ENCODE measurements at regions not wholly inside any gene's neighbourhood (a gene's known extent, or its start where the extent isn't known, plus 50 kb on each side); places are given as distances from the start of the nearest gene placed in this dataset.

DNA sequence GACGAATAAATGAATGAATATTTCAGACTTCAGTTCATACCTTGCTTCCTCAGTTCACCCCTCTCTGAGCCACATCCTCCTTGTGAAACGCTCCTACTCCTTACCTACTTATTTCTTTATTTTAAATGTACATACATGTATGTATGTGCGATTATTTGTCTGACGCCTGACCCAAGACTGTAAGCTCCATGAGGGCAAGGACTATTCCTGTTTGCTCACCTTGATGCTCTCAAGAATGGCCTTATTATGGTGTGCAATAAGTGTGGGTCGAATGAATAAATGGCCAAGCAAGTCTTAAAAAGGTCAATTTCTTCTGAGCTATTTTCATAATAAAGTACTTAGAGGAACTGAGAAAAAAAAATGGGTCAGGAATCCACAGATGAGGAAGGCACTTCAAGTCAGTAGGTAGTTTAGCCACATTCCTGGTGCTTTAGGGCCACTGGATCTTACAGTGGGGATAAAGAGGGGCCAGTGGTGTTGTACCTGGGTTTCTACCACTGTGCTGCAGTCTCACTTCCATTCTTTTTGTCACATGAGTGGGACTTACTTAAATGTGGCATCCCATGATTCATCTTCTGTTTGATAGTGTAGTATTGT, 74.7 kb downstream of the SDC1 start:
- no peak for DNase-seq (ENCODE audit: low spot score)

DNA sequence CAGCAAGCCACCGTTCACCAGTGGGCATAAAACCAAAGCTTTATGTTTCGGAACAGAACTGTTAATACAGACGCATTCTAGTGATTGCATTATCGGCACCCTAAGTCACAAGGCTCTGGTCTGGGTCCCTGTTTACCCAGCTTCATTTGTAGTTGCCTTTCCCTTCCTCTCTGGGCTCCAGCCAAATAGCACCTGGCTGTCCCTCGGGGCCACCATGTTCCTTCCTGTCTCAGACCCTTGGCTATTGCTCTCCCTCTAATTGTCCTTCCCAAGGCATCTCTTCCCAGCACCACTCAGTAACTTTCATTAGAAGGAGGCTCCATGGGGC, 75.3 kb downstream of the SDC1 start:
- DNase-seq (ENCODE audit: low spot score): no peak

DNA sequence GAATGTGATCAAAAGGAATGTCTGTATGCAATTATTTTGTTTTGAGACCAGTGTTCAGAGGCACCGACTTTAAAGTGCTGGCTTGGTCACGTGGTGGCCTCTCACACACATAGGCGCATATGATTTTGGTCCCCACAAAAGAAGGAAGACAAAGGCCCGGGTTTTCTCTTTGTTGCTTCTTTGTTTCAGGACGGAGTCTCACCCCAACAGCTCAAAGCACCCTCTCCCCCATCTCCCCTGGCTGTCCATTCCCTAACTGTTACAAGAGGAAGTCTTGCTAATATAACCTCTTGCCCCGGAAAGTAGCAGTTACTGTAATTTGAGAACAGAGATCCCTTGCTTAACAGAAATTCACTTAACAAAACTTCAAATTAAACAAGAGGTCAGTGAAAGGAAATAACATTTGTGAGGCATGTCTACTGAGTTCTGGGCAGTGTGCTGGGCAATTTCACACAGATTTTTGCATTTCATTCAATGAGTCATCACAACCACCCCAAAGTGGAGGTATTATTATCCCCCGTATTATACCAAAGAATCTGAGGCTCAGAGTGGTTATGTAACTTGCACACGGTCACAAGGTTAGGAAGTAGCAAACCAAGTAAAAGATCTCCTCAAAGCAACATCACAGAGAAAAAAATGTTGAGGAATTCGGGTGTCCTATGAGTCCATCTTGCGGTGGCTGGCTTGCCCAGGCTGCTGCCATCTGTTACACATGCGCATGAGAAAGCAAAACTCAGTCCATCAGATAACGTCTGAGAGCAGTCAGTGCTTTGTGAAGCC, 75.8 kb downstream of the SDC1 start:
- DNase-seq (ENCODE audit: low spot score): peak; percentile 52

DNA sequence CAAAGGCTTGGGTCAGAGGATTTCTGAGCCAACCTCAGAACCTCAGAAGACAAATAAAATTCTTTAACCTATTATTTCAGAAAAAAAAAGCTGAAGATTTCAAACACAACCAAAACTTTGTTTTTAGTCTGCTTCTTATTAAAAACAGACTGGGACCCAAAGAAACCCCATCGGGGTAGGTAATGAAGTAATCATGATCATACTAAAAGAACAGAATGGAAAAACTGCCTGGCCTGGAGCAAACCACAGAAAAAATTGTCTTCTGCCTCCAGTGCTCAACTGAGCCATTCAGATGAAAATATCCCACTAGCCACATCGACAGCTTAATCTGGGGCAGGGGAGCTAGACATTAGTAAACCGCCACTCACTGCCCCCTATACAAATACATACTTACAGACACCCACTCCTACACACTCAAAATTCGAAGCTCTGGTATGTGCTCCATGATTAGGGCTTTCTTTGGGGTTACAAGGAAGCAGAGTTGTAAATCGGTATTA, 76.5 kb downstream of the SDC1 start:
- DNase-seq (ENCODE audit: low spot score): no peak

DNA sequence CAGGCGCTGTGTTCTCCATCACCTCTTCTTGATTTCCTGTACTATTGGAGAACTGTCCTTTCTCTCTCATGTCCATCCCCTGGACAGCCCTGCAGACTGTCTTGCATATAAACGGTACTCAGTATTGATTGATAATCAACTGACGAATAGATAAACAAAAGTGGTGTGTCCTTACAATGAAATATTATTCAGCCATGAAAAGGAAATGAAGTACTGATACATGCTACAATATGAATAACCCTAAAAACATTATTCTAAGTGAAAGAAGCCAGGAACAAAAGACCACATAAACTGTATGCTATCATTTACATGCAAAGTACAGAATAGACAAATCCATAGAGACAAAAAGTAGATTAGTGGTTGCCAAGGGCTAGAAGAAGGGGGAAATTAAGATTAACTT, 77.6 kb downstream of the SDC1 start:
- no peak for DNase-seq (ENCODE audit: low spot score)

DNA sequence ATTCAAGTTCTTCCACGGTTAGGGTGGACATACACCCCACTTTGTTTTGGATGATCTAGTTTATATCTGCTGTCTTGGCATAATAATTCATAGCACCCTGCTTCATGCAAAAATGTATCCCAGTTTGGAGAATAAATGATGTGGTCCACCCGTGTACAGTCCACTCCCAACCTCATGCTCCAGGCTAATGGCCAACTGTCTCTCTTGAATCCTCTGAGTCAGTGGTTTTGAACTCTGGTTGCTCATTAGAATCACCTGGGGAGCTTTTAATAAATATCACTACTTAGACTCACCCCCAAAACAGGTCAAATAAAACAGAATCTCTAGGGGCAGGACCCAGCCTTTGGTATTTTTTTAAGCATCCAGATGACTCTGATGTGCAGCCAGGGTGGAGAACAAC, 78.5 kb downstream of the SDC1 start:
- no peak for DNase-seq (ENCODE audit: low spot score)

DNA sequence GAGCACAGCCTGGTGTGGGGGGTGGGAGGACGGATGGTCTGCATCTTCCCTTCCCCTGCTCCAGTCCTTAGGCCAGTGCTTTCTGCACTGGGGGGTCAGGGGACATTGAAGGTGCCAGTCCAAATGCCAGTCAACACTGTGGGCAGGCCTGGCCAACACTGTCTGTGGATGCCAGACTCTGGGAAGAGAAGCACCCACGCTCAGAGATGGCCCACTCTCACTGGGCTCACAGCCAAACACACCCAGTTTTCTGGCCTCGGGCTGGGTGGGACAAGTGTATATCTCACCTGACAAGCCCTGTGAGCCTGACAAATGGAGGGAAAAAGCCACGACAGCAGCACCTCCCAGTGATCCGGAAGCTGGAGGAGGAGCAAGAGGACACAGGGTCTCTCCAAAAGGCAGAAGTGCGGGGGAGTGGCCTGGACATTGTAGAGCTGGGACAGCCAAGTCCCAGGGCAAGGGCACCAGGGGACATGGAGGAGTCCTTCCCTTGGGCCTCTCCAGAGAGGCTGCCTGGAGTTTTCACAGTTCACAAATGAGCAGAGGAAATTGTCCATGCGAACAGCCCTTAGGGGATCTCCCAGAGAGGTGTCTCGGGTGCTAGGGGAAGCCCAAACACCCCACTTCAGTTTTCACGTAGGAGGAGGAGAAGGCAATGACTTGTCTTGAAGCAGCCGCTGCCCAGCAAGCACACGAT, 79.3 kb downstream of the SDC1 start:
- no peak for DNase-seq (ENCODE audit: low spot score)

DNA sequence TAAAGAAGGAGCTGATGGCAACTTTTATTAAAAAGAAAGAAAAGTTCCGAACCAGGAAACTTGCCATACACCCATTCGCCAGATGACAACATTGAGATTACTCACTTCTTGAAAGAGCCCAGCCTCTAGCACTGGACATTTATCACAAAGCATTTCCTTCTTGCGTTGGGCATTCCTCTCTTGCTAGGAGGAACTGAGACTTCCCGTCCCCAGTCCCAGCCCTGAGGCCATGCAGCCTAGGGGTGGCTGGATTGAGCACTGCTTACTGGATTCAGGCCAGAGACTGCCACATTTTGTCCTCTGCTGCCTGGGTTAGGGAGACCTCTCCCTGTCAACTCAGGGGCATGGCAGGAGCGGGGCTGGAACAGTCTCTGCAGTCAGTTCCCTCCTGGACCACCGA, 80.1 kb downstream of the SDC1 start:
- DNase-seq (ENCODE audit: low spot score): no peak

DNA sequence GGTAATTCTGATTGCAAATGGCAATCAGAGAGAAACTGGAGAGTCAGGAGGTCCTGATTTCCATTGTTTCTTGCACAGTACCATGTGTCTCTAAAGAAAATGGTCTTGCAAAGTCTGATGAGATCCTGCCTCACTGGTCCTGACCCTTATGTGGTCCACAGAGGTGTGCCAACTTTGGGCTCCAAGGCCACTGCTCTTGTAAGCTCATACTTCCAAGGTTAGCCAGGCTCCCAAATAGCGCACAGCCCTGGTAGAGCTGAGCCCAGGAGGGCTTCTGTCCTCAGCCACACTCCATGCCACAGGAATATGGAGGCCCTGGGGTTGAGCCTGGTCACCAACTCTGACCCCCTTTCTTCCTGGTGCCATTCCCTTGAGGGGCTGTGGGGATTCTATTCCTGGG, 80.7 kb downstream of the SDC1 start:
- DNase-seq (ENCODE audit: low spot score): no peak

DNA sequence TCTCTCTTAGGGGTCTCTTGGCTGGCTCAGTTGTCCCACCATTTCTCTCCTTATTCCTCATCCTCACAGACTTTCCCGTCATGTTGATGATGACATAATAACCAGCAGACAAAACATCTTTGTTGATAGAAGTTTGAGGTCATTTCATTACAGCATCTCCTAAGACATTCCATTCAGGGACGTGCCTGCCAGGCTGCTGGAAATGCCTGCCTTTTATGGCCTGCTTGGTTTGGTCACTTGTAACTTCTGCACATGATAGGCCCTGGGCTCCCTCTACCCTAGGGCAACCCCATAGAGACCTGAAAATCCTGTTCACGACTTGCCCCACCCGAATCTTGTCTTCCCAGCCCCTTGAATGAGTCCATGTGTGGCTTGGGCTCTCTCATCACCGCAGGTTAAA, 81.7 kb downstream of the SDC1 start:
- no peak for DNase-seq (ENCODE audit: low spot score)

DNA sequence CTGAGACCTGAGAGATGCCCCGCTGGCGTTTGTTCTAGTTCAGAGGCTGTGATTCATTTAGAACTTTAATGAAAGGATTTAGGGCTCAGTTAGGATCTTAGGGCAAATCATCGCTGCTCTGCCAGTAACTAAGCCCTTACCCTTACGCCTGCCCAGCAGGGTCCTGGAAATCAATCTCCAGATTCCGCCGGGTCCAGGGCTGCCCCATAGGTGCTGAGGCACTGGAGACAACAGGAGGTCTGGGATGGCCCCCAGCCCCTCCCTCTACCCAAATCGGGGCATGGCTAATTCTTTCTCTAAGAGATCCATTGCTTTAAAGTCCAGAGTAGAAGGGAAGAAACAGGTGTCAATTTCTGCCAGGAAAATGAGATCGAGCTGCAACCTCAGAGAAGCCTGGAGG, 83.1 kb downstream of the SDC1 start:
- DNase-seq (ENCODE audit: low spot score): no peak

DNA sequence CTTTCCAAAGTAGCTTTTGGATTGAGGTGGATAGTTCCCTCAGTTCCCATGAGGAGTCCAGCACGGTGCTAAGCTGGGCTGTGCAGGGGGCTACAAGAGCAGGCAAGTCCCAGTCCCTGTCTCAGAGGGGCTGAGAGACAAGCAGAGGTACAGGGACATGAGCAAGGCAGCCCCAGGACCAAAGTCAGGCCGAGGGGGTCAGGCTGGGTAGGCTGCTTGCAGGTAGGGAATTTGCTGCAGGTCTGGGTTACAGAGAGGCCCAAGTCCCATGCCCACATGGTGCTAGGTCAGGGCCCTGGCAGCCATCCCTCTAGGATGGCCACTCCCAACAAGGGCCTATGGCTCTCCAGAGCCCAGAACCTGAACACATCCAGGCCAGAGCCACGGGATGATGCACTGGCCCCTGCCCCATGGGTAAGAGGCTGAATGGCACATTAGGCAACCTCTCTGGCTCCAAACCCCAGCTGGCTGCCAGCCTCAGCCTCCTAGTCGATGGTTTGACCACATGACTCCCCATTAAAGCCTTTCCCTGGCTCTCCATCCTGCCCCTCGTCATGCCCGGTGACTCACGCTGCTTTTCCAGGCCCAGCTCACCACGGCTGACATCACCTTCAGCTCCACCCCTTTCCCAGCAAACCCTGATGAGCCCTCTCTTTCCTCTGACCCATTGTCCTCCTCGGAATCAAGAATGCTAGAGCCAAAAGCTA, 83.7 kb downstream of the SDC1 start:
- peak; percentile 94 for DNase-seq (ENCODE audit: low spot score)

DNA sequence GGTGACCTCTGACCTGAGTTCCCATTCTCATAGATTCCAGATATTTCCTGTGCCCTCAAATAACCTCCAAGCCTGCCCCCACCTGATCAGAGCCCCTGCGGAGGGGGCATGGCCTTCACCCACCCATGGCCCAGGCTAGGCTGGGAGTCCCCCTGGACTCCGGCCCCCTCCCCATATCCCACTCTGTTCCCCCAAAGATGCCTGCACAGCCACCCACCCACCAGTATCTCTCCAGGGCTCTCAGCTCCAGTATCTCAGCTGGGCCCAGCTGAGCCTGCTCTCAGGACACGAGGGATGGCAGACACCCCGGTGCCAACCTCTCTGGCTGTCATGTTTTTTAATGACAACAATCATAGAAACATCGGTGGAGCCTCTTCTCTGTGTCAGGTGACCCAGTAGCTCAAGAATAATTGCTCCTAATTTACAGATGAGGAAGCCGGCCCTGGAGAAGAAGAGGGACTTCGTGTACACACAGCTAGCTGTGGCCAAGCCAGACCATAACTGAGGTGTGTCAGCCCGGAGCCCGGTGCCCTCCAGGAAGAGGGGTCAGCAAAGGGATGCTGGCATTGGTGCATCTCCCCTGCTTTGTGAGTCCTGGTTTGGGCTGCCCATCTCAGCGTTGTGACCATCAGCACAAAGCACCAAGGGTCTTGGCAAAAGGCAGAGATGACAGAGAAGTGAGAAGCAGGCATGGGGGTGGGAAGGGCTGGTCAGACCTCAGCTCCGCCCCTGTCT, 84.4 kb downstream of the SDC1 start:
- no peak for DNase-seq (ENCODE audit: low spot score)

DNA sequence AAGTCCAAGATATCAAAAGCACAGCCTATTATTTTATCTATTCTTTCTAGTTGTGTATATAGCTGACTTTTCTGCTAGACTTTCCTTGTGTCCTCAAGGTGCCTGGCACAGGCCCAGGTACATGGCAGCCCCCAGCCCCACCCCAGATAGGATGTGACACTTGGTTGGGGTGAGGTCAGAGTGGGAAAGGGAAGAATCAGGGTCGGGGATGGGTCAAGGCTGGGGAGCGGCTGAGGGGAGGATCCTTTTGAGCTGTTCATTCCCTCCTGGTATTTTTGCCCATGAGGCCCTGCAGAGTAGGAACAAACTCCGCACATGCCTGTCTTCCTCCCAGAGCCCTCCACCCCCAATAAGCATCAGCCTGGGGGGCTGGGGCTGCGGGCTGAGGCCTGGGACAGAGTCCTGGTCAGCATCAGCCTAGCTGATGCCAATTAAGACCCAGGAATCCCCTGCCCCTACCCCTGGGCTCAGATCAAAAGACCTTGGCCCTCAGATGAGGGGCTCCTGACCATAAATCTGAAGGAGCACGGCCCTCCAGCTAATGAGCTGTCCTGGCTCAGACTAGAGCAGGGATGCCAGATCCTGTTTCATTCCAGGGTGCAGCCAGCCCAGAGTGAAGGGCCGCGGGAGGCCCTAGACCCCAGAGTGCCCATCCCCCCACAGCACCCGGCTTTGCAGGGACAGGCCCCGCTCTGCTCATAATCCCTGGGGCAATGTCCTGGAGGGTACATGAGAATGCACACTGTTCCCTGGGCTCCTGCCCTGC, 85.3 kb downstream of the SDC1 start:
- no peak for DNase-seq (ENCODE audit: low spot score)

DNA sequence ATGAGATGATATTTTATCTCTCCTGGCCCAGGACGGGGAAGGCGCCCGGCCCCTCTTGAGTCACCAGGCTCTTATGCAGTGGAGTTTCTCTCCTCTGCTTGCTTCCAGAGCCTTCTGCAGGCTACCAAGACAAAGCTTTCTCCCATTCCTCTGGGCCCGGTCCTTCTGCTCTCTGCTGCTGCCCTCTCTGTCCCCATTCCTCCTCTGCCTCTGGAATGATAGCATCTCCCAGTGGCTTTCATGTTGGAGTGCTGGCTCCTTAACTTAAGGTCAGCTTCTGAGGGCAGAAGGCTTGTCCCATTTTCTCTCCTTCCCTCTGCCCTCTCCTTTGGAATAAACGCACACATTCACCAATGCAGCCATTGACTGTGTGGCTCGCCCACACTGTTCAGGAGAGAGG, 86.2 kb downstream of the SDC1 start:
- no peak for DNase-seq (ENCODE audit: low spot score)

DNA sequence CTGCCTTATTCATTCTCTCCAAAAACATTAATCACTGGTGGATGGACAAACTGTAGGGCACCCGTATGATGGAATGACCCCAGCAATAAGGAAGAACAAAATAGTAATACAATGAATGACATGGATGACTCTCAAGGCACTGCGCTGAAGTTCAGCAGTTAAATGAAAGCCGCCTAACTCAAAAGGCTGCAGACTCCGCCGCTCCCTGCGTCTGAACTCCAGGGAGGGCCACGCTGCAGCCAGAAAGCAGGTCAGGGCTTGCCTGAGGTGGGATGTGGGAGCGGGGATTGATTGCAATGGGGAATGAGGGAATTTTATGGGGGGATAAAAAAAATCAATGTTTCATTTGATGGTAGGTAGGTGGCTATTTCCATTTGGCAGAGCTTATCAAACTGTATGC, 86.5 kb upstream of the LAPTM4A start:
- no peak for DNase-seq (ENCODE audit: low spot score)

DNA sequence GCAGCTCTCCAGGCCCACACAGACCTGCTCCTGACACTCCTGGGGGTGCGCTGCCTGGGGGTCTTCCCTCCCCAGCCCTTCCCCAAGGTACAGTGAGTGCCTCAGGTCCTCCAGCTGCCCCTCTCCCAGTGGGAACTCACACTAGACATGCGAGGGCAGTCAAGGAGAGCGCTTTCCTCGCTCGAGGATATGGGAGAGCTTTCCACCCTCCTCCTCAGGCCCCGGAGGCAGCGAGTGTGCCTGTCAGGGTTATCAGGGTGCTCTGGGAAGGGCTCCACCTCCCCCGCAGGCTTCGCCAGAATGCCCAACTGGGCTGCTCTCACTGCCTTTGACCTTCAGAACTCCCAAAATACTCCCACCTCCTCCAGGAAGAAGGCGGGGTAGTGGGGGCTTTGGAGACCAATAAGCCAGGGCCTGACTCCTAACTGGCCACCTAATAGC, 85.7 kb upstream of the LAPTM4A start:
- no peak for DNase-seq (ENCODE audit: low spot score)

DNA sequence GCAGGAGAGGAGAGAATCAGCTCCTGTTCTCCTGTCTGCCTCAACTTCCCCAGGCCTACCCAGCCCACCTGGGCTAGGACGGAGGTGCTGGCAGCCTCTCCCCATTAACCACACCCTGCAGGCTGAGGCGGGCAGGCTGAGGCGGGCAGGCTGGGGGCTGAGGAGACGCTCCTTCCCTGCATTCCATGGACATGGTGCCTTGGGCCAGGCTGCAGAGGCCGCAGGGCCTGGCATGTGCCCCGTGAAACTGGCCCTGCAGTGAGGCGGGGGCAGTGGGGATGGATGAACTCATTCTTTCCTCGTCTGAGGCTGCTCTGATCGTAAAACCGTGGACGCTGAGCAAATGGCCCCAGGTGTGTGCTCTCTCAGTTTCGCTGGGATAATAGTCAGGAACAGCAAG, 84.7 kb upstream of the LAPTM4A start:
- no peak for DNase-seq (ENCODE audit: low spot score)

DNA sequence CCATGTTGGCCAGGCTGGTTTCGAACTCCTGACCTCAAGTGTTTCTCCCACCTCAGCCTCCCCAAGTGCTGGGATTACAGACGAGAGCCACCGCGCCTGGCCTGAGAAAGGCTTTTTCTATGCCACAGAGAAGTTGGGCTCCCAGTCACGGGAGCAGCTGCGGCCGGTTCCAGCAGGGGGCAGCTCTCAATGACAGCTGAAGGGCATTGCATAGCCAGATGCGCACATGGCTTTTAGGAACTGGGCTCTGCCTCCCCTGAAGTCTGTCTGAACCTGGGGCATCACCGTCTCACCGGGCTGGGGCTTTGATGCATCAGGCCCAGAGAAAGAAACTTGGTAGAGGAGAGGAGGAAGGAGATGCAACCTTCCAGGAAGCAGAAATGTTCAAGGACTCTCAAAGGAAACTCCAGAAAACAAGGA, 84.2 kb upstream of the LAPTM4A start:
- peak; percentile 73 for DNase-seq (ENCODE audit: low spot score)

DNA sequence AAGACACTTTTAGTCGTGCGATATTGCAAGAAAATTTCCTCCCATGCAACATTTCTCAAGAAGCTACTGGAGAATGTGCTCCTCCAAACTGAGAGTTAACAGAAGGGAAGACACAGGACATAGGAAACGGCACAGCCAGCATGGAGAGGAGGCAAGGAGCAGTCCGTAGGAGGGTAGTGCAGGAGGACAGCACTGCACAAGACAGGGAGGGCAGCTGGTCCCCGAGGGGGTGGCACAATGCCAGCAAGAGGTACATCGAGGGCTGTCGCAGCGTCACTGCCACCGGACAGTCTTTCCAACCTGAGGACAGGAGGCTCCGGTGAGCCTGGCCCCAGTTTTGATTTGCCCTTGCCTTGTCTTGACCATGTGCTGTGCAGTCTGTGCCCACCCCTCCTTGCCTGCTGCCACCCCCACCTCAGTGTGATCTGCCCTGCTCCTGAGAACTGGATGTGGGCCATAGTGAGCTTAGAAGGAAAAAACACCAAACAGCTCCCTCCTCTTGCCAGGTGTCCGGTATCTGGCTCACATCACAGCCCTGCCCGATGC, 81.6 kb upstream of the LAPTM4A start:
- DNase-seq (ENCODE audit: low spot score): no peak
